ENCODE measurements at regions not wholly inside any gene's neighbourhood (a gene's known extent, or its start where the extent isn't known, plus 50 kb on each side); places are given as distances from the start of the nearest gene placed in this dataset.
A peak's percentile ranks its signal among the peaks of the same experiment; 100 is the strongest.

GRCh38 chr1:29944253-29944905 lies 708.1 kb downstream of the PTPRU start:
- no peaks in the 10 kb centered on the region for H3K36me3 ChIP-seq
- 55 to 61% methylated on average over 15 of the region's 15 CpGs for WGBS, 2 donors
- H3K27ac ChIP-seq = no peak overlapping the region
- no peaks in the 10 kb centered on the region for H3K9me3 ChIP-seq
- DNase-seq = no peak
- no peak for TF ChIP-seq EP300 (IDR thresholded peaks at IDR 0.05)
- no peak for TF ChIP-seq POLR2A (IDR thresholded peaks at IDR 0.05)
- no peak for TF ChIP-seq POLR2AphosphoS5 (IDR thresholded peaks at IDR 0.05)
- TF ChIP-seq, protein P1, sequence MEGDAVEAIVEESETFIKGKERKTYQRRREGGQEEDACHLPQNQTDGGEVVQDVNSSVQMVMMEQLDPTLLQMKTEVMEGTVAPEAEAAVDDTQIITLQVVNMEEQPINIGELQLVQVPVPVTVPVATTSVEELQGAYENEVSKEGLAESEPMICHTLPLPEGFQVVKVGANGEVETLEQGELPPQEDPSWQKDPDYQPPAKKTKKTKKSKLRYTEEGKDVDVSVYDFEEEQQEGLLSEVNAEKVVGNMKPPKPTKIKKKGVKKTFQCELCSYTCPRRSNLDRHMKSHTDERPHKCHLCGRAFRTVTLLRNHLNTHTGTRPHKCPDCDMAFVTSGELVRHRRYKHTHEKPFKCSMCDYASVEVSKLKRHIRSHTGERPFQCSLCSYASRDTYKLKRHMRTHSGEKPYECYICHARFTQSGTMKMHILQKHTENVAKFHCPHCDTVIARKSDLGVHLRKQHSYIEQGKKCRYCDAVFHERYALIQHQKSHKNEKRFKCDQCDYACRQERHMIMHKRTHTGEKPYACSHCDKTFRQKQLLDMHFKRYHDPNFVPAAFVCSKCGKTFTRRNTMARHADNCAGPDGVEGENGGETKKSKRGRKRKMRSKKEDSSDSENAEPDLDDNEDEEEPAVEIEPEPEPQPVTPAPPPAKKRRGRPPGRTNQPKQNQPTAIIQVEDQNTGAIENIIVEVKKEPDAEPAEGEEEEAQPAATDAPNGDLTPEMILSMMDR (IDR thresholded peaks at IDR 0.05) = no peak
- no peaks in the 10 kb centered on the region for H3K27me3 ChIP-seq
- H3K4me3 ChIP-seq = no peak overlapping the region
- H3K4me1 ChIP-seq = no peaks in the 10 kb centered on the region
- ATAC-seq (ENCODE audit: low FRiP score in 2 of 2) = peak in 1 of 2 donors; percentile 43

GRCh38 chr1:29943034-29943433 lies 706.7 kb downstream of the PTPRU start:
- Histone ChIP-seq H3K27ac (no peak overlapping the region), H3K9me3 (no peaks in the 10 kb centered on the region), H3K4me1 (no peaks in the 10 kb centered on the region), H3K36me3 (no peaks in the 10 kb centered on the region), H3K27me3 (no peaks in the 10 kb centered on the region), H3K4me3 (no peak overlapping the region)
- ATAC-seq (ENCODE audit: low FRiP score in 2 of 2) (no peak), DNase-seq (no peak)
- TF ChIP-seq POLR2AphosphoS5 (IDR thresholded peaks at IDR 0.05) (no peak), POLR2A (IDR thresholded peaks at IDR 0.05) (no peak), EP300 (IDR thresholded peaks at IDR 0.05) (no peak)
- TF ChIP-seq, protein P1 (IDR thresholded peaks at IDR 0.05) = no peak
- WGBS, 2 donors = 89 to 100% methylated on average over 2 of the region's 2 CpGs

DNA sequence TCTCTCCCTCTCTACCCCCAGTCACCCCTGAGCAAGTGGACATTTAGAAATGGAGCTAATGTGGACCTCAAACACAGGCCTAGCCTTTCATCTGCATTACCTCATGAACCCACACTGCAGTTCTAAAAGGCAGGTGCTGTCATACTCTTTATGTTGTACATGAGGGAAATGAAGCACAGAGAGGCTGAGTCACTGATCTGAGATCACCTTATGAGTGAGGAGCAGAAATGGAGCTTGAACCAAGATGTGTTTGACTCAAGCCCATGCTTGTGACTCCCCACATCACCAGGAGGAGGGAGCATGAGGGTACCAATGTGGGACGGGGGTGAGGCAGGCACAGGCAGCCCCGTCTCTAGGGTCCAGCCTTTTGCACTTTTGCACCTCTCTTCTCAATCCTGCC lies 702.8 kb downstream of the PTPRU start:
- Histone ChIP-seq H3K4me1 (no peaks in the 10 kb centered on the region), H3K4me3 (no peak overlapping the region), H3K9me3 (no peaks in the 10 kb centered on the region), H3K27me3 (no peaks in the 10 kb centered on the region), H3K36me3 (no peaks in the 10 kb centered on the region), H3K27ac (no peak overlapping the region)
- ATAC-seq (ENCODE audit: low FRiP score in 2 of 2) = no peak
- TF ChIP-seq POLR2AphosphoS5 (IDR thresholded peaks at IDR 0.05) = no peak
- TF ChIP-seq, protein P1 (IDR thresholded peaks at IDR 0.05) = no peak
- no peak for TF ChIP-seq EP300 (IDR thresholded peaks at IDR 0.05)
- TF ChIP-seq POLR2A (IDR thresholded peaks at IDR 0.05) = no peak
- no peak for DNase-seq
- 79 to 85% methylated on average over 2 of the region's 2 CpGs for WGBS, 2 donors

GRCh38 chr1:29937356-29937755 lies 701.0 kb downstream of the PTPRU start:
- no peak for DNase-seq
- H3K27me3 ChIP-seq = no peaks in the 10 kb centered on the region
- no peak for TF ChIP-seq POLR2AphosphoS5 (IDR thresholded peaks at IDR 0.05)
- TF ChIP-seq, protein P1 (IDR thresholded peaks at IDR 0.05) = no peak
- no peak for TF ChIP-seq POLR2A (IDR thresholded peaks at IDR 0.05)
- TF ChIP-seq EP300 (IDR thresholded peaks at IDR 0.05) = no peak
- WGBS, 2 donors = 70 to 86% methylated on average over 1 of the region's 1 CpG
- ATAC-seq (ENCODE audit: low FRiP score in 2 of 2) = no peak
- no peaks in the 10 kb centered on the region for H3K4me1 ChIP-seq
- H3K9me3 ChIP-seq = no peaks in the 10 kb centered on the region
- H3K4me3 ChIP-seq = no peak overlapping the region
- H3K27ac ChIP-seq = no peak overlapping the region
- no peaks in the 10 kb centered on the region for H3K36me3 ChIP-seq

GRCh38 chr1:29936031-29936544 lies 699.8 kb downstream of the PTPRU start:
- DNase-seq = no peak
- ATAC-seq (ENCODE audit: low FRiP score in 2 of 2) = no peak
- WGBS, 2 donors = 63 to 73% methylated on average over 7 of the region's 7 CpGs
- no peaks in the 10 kb centered on the region for H3K27me3 ChIP-seq
- TF ChIP-seq, protein P1 (IDR thresholded peaks at IDR 0.05) = no peak
- TF ChIP-seq POLR2A (IDR thresholded peaks at IDR 0.05) (no peak), POLR2AphosphoS5 (IDR thresholded peaks at IDR 0.05) (no peak), EP300 (IDR thresholded peaks at IDR 0.05) (no peak)
- H3K27ac ChIP-seq = no peak overlapping the region
- no peak overlapping the region for H3K4me3 ChIP-seq
- no peaks in the 10 kb centered on the region for H3K4me1 ChIP-seq
- H3K9me3 ChIP-seq = no peaks in the 10 kb centered on the region
- H3K36me3 ChIP-seq = no peaks in the 10 kb centered on the region

All from upper lobe of left lung (tissue), 6 donors.